CD4-positive, alpha-beta memory T cell (primary cell): ENCODE measurements at regions not wholly inside any gene's neighbourhood (a gene's known extent, or its start where the extent isn't known, plus 50 kb on each side); places are given as distances from the start of the nearest gene placed in this dataset.

Source experiments
- CTCF ChIA-PET: fragments of 350-600 bp; sonication (Branson Sonifier 250); formaldehyde crosslinking; loops from one replicate; lab custom pipeline; 2021; ENCODE audit warnings: inconsistent platforms; ENCODE audit not compliant: partially characterized antibody; lab: Charles Lee
- POLR2A ChIA-PET: fragments of 350-600 bp; sonication (Branson Sonifier 250); formaldehyde crosslinking; loops from one replicate; lab custom pipeline; 2021; ENCODE audit not compliant: partially characterized antibody; lab: Charles Lee
- DNase-seq, 5 donors: peaks; one replicate each; pipeline versions ENCODE4 v3.0.0 to v3.0.0-alpha.2; 2020 to 2022; ENCODE audit warnings: mixed read lengths in 1 of 5
- H3K27ac ChIP-seq: one replicate; pipeline ENCODE4 v1.7.0; 2013; ENCODE audit warnings: low read depth, low read length
- H3K27me3 ChIP-seq: 2 replicates; pipeline ENCODE4 v1.7.0; 2013; ENCODE audit warnings: mild to moderate bottlenecking, low read length, moderate library complexity; ENCODE audit not compliant: insufficient read depth
- H3K36me3 ChIP-seq: 2 replicates; pipeline ENCODE4 v1.7.0; 2013; ENCODE audit warnings: mild to moderate bottlenecking, low read length, moderate library complexity; ENCODE audit not compliant: insufficient read depth
- H3K4me1 ChIP-seq: 2 replicates; pipeline ENCODE4 v1.7.0; 2013; ENCODE audit warnings: mild to moderate bottlenecking, low read length, moderate library complexity; ENCODE audit not compliant: insufficient read depth
- H3K4me3 ChIP-seq, 2 donors: one replicate each; pipeline ENCODE4 v1.7.0; 2013; ENCODE audit warnings: low read length in 2 of 2, mild to moderate bottlenecking in 1 of 2
- H3K9me3 ChIP-seq, 2 donors: one replicate each; pipeline ENCODE4 v1.7.0; 2013; ENCODE audit warnings: low read length in 2 of 2, control low read depth in 1 of 2; ENCODE audit not compliant: control insufficient read depth in 1 of 2
- H3K27ac Mint-ChIP-seq, 7 donors: one replicate each; pipeline ENCODE4 v1.8.0; 2020 to 2021; ENCODE audit warnings: mixed read lengths in 7 of 7, mild to moderate bottlenecking in 6 of 7, inconsistent platforms in 3 of 7, moderate library complexity in 3 of 7
- H3K27me3 Mint-ChIP-seq, 2 donors: one replicate each; pipeline ENCODE4 v1.8.0; 2020 to 2021; ENCODE audit warnings: mixed read lengths in 2 of 2
- H3K36me3 Mint-ChIP-seq, 2 donors: one replicate each; pipeline ENCODE4 v1.8.0; 2020 to 2021; ENCODE audit warnings: mixed read lengths in 2 of 2, inconsistent platforms in 1 of 2, mild to moderate bottlenecking in 1 of 2
- H3K4me1 Mint-ChIP-seq, 4 donors: one replicate each; pipeline ENCODE4 v1.8.0; 2020 to 2021; ENCODE audit warnings: mixed read lengths in 4 of 4, mild to moderate bottlenecking in 1 of 4
- H3K4me3 Mint-ChIP-seq, 8 donors: one replicate each; pipeline ENCODE4 v1.8.0; 2020 to 2021; ENCODE audit warnings: mixed read lengths in 8 of 8, mild to moderate bottlenecking in 7 of 8, moderate library complexity in 6 of 8, inconsistent platforms in 3 of 8
- H3K9me3 Mint-ChIP-seq, 8 donors: one replicate each; pipeline ENCODE4 v1.8.0; 2020 to 2021; ENCODE audit warnings: mixed read lengths in 8 of 8, mild to moderate bottlenecking in 5 of 8, inconsistent platforms in 3 of 8, moderate library complexity in 1 of 8
- intact Hi-C: fragments of 100-400 bp; cut with micrococcal nuclease; formaldehyde crosslinking; loops from one replicate; pipeline ENCODE4 v1.15.1; 2023

- intact Hi-C loops, result no loop called here
- Mint-ChIP-seq H3K36me3 (no peaks in the 10 kb centered on the region), H3K27me3 (no peaks in the 10 kb centered on the region), H3K4me3 (no peak overlapping the region), H3K9me3 (peaks cover 0 to 4% (median 3%) of the 10 kb centered on the region in 8 donors), H3K4me1 (no peaks in the 10 kb centered on the region), H3K27ac (no peak overlapping the region)
- POLR2A ChIA-PET, result no interaction called here
- H3K4me1 ChIP-seq, result no peaks in the 10 kb centered on the region
- no peak overlapping the region for H3K27ac ChIP-seq
- H3K27me3 ChIP-seq, result no peaks in the 10 kb centered on the region
- CTCF ChIA-PET, result no interaction called here
- no peaks in the 10 kb centered on the region for H3K36me3 ChIP-seq
- no peak for DNase-seq
- H3K4me3 ChIP-seq, result no peak overlapping the region
- no peaks in the 10 kb centered on the region for H3K9me3 ChIP-seq
These were observed 386.7 kb upstream of the ESRRG start for GRCh38 chr1:217109928-217110327.

- CTCF ChIA-PET, result no interaction called here
- no peaks in the 10 kb centered on the region for H3K4me1 Mint-ChIP-seq
- Histone ChIP-seq H3K27ac (no peak overlapping the region), H3K9me3 (no peaks in the 10 kb centered on the region), H3K4me1 (no peaks in the 10 kb centered on the region), H3K36me3 (no peaks in the 10 kb centered on the region), H3K4me3 (no peak overlapping the region), H3K27me3 (no peaks in the 10 kb centered on the region)
- peaks cover 0 to 6% (median 3%) of the 10 kb centered on the region in 8 donors for H3K9me3 Mint-ChIP-seq
- no peaks in the 10 kb centered on the region for H3K27me3 Mint-ChIP-seq
- H3K27ac Mint-ChIP-seq, result no peak overlapping the region
- intact Hi-C loops, result no loop called here
- POLR2A ChIA-PET, result no interaction called here
- H3K4me3 Mint-ChIP-seq, result no peak overlapping the region
- H3K36me3 Mint-ChIP-seq, result no peaks in the 10 kb centered on the region
- DNase-seq, result no peak
These were observed 383.1 kb upstream of the ESRRG start for GRCh38 chr1:217106231-217106901.

DNA sequence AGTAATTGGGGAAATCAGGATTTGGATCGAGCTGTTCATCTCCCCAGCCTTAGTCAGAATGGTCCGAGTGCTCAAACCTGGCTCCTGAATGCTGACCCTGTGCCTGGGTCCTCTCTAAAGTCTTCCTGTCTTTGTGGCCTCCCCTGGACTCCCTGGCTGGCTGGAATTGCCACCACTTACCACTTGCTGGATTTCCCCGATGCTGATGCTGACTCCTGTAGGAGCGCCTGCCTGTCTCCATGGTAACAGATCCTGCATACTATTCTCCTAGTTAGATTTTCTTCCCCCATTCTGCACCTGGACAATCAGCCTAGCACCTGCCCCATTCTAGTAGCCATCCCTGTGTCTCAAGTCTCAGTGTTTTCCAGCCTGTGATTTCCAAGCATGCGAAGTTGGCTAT, 382.2 kb upstream of the ESRRG start:
- ChIA-PET CTCF (no interaction called here), POLR2A (no interaction called here)
- peaks cover 0 to 11% (median 3%) of the 10 kb centered on the region in 8 donors for H3K9me3 Mint-ChIP-seq
- DNase-seq, result no peak
- no peak overlapping the region for H3K4me3 Mint-ChIP-seq
- H3K4me1 Mint-ChIP-seq, result no peaks in the 10 kb centered on the region
- H3K27me3 ChIP-seq, result no peaks in the 10 kb centered on the region
- intact Hi-C loops, result no loop called here
- no peak overlapping the region for H3K4me3 ChIP-seq
- H3K27ac Mint-ChIP-seq, result no peak overlapping the region
- H3K27ac ChIP-seq, result no peak overlapping the region
- no peaks in the 10 kb centered on the region for H3K9me3 ChIP-seq
- H3K4me1 ChIP-seq, result no peaks in the 10 kb centered on the region
- H3K36me3 ChIP-seq, result no peaks in the 10 kb centered on the region
- H3K36me3 Mint-ChIP-seq, result no peaks in the 10 kb centered on the region
- H3K27me3 Mint-ChIP-seq, result no peaks in the 10 kb centered on the region

- peaks cover 0 to 1% of the 10 kb centered on the region in 2 donors for H3K27me3 Mint-ChIP-seq
- H3K4me1 Mint-ChIP-seq, result no peaks in the 10 kb centered on the region
- Histone ChIP-seq H3K9me3 (no peaks in the 10 kb centered on the region), H3K4me1 (no peaks in the 10 kb centered on the region), H3K27me3 (no peaks in the 10 kb centered on the region), H3K4me3 (no peak overlapping the region), H3K27ac (no peak overlapping the region), H3K36me3 (no peaks in the 10 kb centered on the region)
- no peak overlapping the region for H3K4me3 Mint-ChIP-seq
- no peaks in the 10 kb centered on the region for H3K36me3 Mint-ChIP-seq
- POLR2A ChIA-PET, result no interaction called here
- CTCF ChIA-PET, result no interaction called here
- H3K27ac Mint-ChIP-seq, result no peak overlapping the region
- intact Hi-C loops, result no loop called here
- peaks cover 0 to 9% (median 3%) of the 10 kb centered on the region in 8 donors for H3K9me3 Mint-ChIP-seq
- no peak for DNase-seq
These were observed 374.6 kb upstream of the ESRRG start for GRCh38 chr1:217097819-217098218.

GRCh38 chr1:217096200-217096599, 373.0 kb upstream of the ESRRG start:
- Mint-ChIP-seq H3K27ac (no peak overlapping the region), H3K4me1 (no peaks in the 10 kb centered on the region), H3K27me3 (peaks cover 0 to 4% of the 10 kb centered on the region in 2 donors), H3K9me3 (peaks cover 0 to 13% (median 2%) of the 10 kb centered on the region in 8 donors), H3K36me3 (no peaks in the 10 kb centered on the region), H3K4me3 (no peak overlapping the region)
- POLR2A ChIA-PET, result no interaction called here
- H3K9me3 ChIP-seq, result no peaks in the 10 kb centered on the region
- no peak overlapping the region for H3K27ac ChIP-seq
- intact Hi-C loops, result no loop called here
- CTCF ChIA-PET, result no interaction called here
- no peaks in the 10 kb centered on the region for H3K36me3 ChIP-seq
- H3K4me3 ChIP-seq, result no peak overlapping the region
- DNase-seq, result no peak
- H3K4me1 ChIP-seq, result no peaks in the 10 kb centered on the region
- H3K27me3 ChIP-seq, result no peaks in the 10 kb centered on the region

DNA sequence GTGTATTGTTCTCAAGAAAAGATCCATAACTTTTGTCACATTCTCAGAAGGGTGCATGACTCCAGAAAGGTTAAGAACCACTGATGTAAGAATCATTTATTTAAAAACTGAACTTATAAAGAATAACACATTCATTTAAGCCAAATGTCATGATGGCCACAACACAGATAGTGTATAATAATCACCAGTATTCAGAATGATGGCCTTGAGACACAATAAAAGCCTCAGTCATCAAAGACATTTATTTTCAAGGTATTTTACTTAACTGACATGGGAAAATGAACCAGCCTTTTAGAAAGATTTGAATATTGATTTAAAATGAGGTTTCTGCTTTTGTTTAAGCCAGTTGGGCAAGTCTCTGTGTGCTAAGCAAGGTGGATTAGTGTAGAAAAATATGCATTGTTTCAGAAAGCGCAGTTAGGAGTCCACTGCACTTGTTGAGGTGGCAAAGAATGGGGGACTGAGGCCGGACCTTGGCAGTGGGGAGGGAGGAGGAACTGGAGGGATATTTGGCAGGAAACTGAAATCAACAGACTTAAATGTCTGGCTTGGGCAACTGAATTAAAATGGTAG, 371.9 kb upstream of the ESRRG start:
- no peak overlapping the region for H3K4me3 Mint-ChIP-seq
- Histone ChIP-seq H3K27ac (no peak overlapping the region), H3K36me3 (no peaks in the 10 kb centered on the region), H3K4me1 (no peaks in the 10 kb centered on the region), H3K4me3 (no peak overlapping the region), H3K27me3 (no peaks in the 10 kb centered on the region), H3K9me3 (no peaks in the 10 kb centered on the region)
- POLR2A ChIA-PET, result no interaction called here
- peaks cover 0 to 12% (median 2%) of the 10 kb centered on the region in 8 donors for H3K9me3 Mint-ChIP-seq
- H3K4me1 Mint-ChIP-seq, result no peaks in the 10 kb centered on the region
- H3K27ac Mint-ChIP-seq, result no peak overlapping the region
- DNase-seq, result no peak
- CTCF ChIA-PET, result no interaction called here
- H3K36me3 Mint-ChIP-seq, result no peaks in the 10 kb centered on the region
- H3K27me3 Mint-ChIP-seq, result peaks cover 4 to 9% of the 10 kb centered on the region in 2 donors
- intact Hi-C loops, result no loop called here

- intact Hi-C loops, result no loop called here
- H3K27ac ChIP-seq, result no peak overlapping the region
- no peaks in the 10 kb centered on the region for H3K36me3 ChIP-seq
- Mint-ChIP-seq H3K4me1 (peaks cover 0 to 3% (median 0%) of the 10 kb centered on the region in 4 donors), H3K27ac (no peak overlapping the region), H3K9me3 (peaks cover 0 to 18% (median 3%) of the 10 kb centered on the region in 8 donors), H3K4me3 (no peak overlapping the region), H3K27me3 (peaks cover 13 to 16% of the 10 kb centered on the region in 2 donors), H3K36me3 (no peaks in the 10 kb centered on the region)
- H3K9me3 ChIP-seq, result no peaks in the 10 kb centered on the region
- H3K27me3 ChIP-seq, result no peaks in the 10 kb centered on the region
- ChIA-PET POLR2A (no interaction called here), CTCF (no interaction called here)
- no peaks in the 10 kb centered on the region for H3K4me1 ChIP-seq
- no peak overlapping the region for H3K4me3 ChIP-seq
- DNase-seq, result no peak
These were observed 368.3 kb upstream of the ESRRG start for GRCh38 chr1:217091561-217091960.
